ENCODE measurements at regions not wholly inside any gene's neighbourhood (a gene's known extent, or its start where the extent isn't known, plus 50 kb on each side); places are given as distances from the start of the nearest gene placed in this dataset.
A peak's percentile ranks its signal among the peaks of the same experiment; 100 is the strongest.

- ChIA-PET CTCF (interaction anchor here (2.7 kb wide), 1 partner anchor 11 kb away, joined by 7 read pairs; no protein-coding TSS in a partner anchor), POLR2A (no interaction called here)
- Histone ChIP-seq H3K4me2 (no peak overlapping the region), H3K4me1 (no peaks in the 10 kb centered on the region), H3K4me3 (no peak overlapping the region), H3K9me3 (no peaks in the 10 kb centered on the region), H3K27ac (no peak overlapping the region)
- FAIRE-seq (no peak), ATAC-seq (no peak), DNase-seq (ENCODE audit: low read depth in 1 of 2, low spot score in 1 of 2) (no peak)
- no peak for TF ChIP-seq EHF (CRISPR knock-in tag; IDR thresholded peaks at IDR 0.05)
- TF ChIP-seq FOSL2 (IDR thresholded peaks at IDR 0.05): no peak
- TF ChIP-seq FOSL2 (CRISPR knock-in tag; IDR thresholded peaks at IDR 0.05): no peak
- TF ChIP-seq HEYL (CRISPR knock-in tag; IDR thresholded peaks at IDR 0.05): no peak
- no peak for TF ChIP-seq CHD4 (IDR thresholded peaks at IDR 0.05; ENCODE audit: borderline replicate concordance)
- TF ChIP-seq RNF2 (IDR thresholded peaks at IDR 0.05; ENCODE audit: borderline replicate concordance, low read depth): no peak
- no peak for TF ChIP-seq SREBF2 (IDR thresholded peaks at IDR 0.05)
- TF ChIP-seq CEBPB (IDR thresholded peaks at IDR 0.05): no peak
- no peak for TF ChIP-seq HMGXB4 (CRISPR knock-in tag; IDR thresholded peaks at IDR 0.05; ENCODE audit: borderline replicate concordance)
- no peak for TF ChIP-seq CBX2 (IDR thresholded peaks at IDR 0.05; ENCODE audit: borderline replicate concordance, low read depth)
- no peak for TF ChIP-seq PHF8 (IDR thresholded peaks at IDR 0.05; ENCODE audit: borderline replicate concordance, low read depth)
- TF ChIP-seq ELK1 (IDR thresholded peaks at IDR 0.05; ENCODE audit: low read depth, low read length): no peak
- TF ChIP-seq EHMT2 (IDR thresholded peaks at IDR 0.05; ENCODE audit: low read depth): no peak
- TF ChIP-seq HOXB5 (CRISPR knock-in tag; IDR thresholded peaks at IDR 0.05): no peak
- TF ChIP-seq ZSCAN20 (CRISPR knock-in tag; IDR thresholded peaks at IDR 0.05): no peak
- TF ChIP-seq KDM1A (IDR thresholded peaks at IDR 0.05; ENCODE audit: low read depth): no peak
- WGBS (ENCODE audit: missing lambda C conversion rate): 46% methylated on average over 4 of the region's 4 CpGs
These were observed 488.6 kb upstream of the PTGER4 start for GRCh38 chr5:40191150-40191549.

- H3K27ac ChIP-seq: no peak overlapping the region
- TF ChIP-seq FOSL2 (IDR thresholded peaks at IDR 0.05) (no peak), FOSL2 (CRISPR knock-in tag; IDR thresholded peaks at IDR 0.05) (peak; percentile 37; the same call in 1 of the 2 replicates), HOXB13 (CRISPR knock-in tag; IDR thresholded peaks at IDR 0.05; ENCODE audit: low read depth) (no peak)
- H3K4me3 ChIP-seq: no peak overlapping the region
- no peaks in the 10 kb centered on the region for H3K4me1 ChIP-seq
- CTCF ChIA-PET: no interaction called here
- H3K4me2 ChIP-seq: no peak overlapping the region
- FAIRE-seq (peak; percentile 65), ATAC-seq (no peak), DNase-seq (ENCODE audit: low read depth in 1 of 2, low spot score in 1 of 2) (no peak)
- POLR2A ChIA-PET: no interaction called here
- peaks cover 15% of the 10 kb centered on the region; the same call in 2 of the 3 replicates for H3K9me3 ChIP-seq
These were observed 507.0 kb upstream of the PTGER4 start for GRCh38 chr5:40172721-40173120.

GRCh38 chr5:40171971-40172370 is 507.7 kb upstream of the PTGER4 start:
- CTCF ChIA-PET: no interaction called here
- no peak overlapping the region for H3K4me2 ChIP-seq
- H3K4me3 ChIP-seq: no peak overlapping the region
- no peak overlapping the region for H3K27ac ChIP-seq
- peak in 1 of 2 experiments; percentile 7 for DNase-seq (ENCODE audit: low read depth in 1 of 2, low spot score in 1 of 2)
- no peak for ATAC-seq
- FAIRE-seq: no peak
- TF ChIP-seq KDM5A (IDR thresholded peaks at IDR 0.05) (no peak), ZFP36 (IDR thresholded peaks at IDR 0.05; ENCODE audit: borderline replicate concordance, partially characterized antibody) (no peak), ESRRA (IDR thresholded peaks at IDR 0.05; ENCODE audit: borderline replicate concordance, low read length) (no peak), ZC3H11A (IDR thresholded peaks at IDR 0.05) (no peak), SMC3 (IDR thresholded peaks at IDR 0.05) (no peak), REST (IDR thresholded peaks at IDR 0.05) (no peak), TFCP2L1 (CRISPR knock-in tag; IDR thresholded peaks at IDR 0.05) (no peak), RNF2 (IDR thresholded peaks at IDR 0.05; ENCODE audit: borderline replicate concordance, low read depth) (no peak), CBX8 (IDR thresholded peaks at IDR 0.05) (no peak), SREBF2 (IDR thresholded peaks at IDR 0.05) (no peak), HOXB13 (CRISPR knock-in tag; IDR thresholded peaks at IDR 0.05; ENCODE audit: low read depth) (no peak)
- 13% methylated on average over 2 of the region's 2 CpGs for WGBS (ENCODE audit: missing lambda C conversion rate)
- H3K9me3 ChIP-seq: peaks cover 13% of the 10 kb centered on the region; the same call in 2 of the 3 replicates
- POLR2A ChIA-PET: no interaction called here
- H3K4me1 ChIP-seq: no peaks in the 10 kb centered on the region
